ENCODE measurements at regions not wholly inside any gene's neighbourhood (a gene's known extent, or its start where the extent isn't known, plus 50 kb on each side); places are given as distances from the start of the nearest gene placed in this dataset.
"Not testable (repeated sequence)": the region's sequence is repeated elsewhere in the genome, so short reads cannot be mapped to it uniquely, and the experiment has no call there.

GRCh38 chr7:29637374-29637773 lies 73.7 kb downstream of the PRR15 start:
- no peak for ATAC-seq (ENCODE audit: insufficient read depth, low FRiP score)
- Histone ChIP-seq H3K4me3 (no peak overlapping the region), H3K9ac (ENCODE audit: insufficient read depth in 1 of 2, low read length in 2 of 2) (no peak overlapping the region), H3K36me3 (ENCODE audit: control insufficient read depth in 4 of 4, insufficient read depth in 4 of 4, low read length in 4 of 4) (no peaks in the 10 kb centered on the region), H3K9me3 (ENCODE audit: control insufficient read depth in 4 of 4, insufficient read depth in 3 of 4, low read length in 3 of 4) (no peaks in the 10 kb centered on the region), H3K27ac (ENCODE audit: low read depth in 1 of 2, low read length in 1 of 2) (no peak overlapping the region), H3K4me1 (ENCODE audit: control insufficient read depth in 5 of 5, insufficient read depth in 5 of 5, low read length in 5 of 5) (no peaks in the 10 kb centered on the region), H3K27me3 (ENCODE audit: control insufficient read depth in 3 of 3, insufficient read depth in 3 of 3, low read length in 2 of 3) (no peaks in the 10 kb centered on the region)
- TF ChIP-seq CTCF (IDR thresholded peaks at IDR 0.05; ENCODE audit: control extremely low read depth, extremely low read depth): no peak
- WGBS, 2 donors: 96 to 98% methylated on average over 8 of the region's 8 CpGs
- no peak for DNase-seq

GRCh38 chr7:29638841-29639240 lies 75.2 kb downstream of the PRR15 start:
- not testable (repeated sequence) for H3K27me3 ChIP-seq (ENCODE audit: control insufficient read depth in 3 of 3, insufficient read depth in 3 of 3, low read length in 2 of 3); DNase-seq; H3K4me1 ChIP-seq (ENCODE audit: control insufficient read depth in 5 of 5, insufficient read depth in 5 of 5, low read length in 5 of 5); H3K36me3 ChIP-seq (ENCODE audit: control insufficient read depth in 4 of 4, insufficient read depth in 4 of 4, low read length in 4 of 4); H3K9ac ChIP-seq (ENCODE audit: insufficient read depth in 1 of 2, low read length in 2 of 2); ATAC-seq (ENCODE audit: insufficient read depth, low FRiP score); H3K27ac ChIP-seq (ENCODE audit: low read depth in 1 of 2, low read length in 1 of 2); H3K9me3 ChIP-seq (ENCODE audit: control insufficient read depth in 4 of 4, insufficient read depth in 3 of 4, low read length in 3 of 4); H3K4me3 ChIP-seq
- WGBS, 2 donors: 93 to 96% methylated on average over 3 of the region's 3 CpGs

- Histone ChIP-seq H3K9ac (ENCODE audit: insufficient read depth in 1 of 2, low read length in 2 of 2) (no peak overlapping the region), H3K36me3 (ENCODE audit: control insufficient read depth in 4 of 4, insufficient read depth in 4 of 4, low read length in 4 of 4) (no peaks in the 10 kb centered on the region), H3K27ac (ENCODE audit: low read depth in 1 of 2, low read length in 1 of 2) (no peak overlapping the region), H3K9me3 (ENCODE audit: control insufficient read depth in 4 of 4, insufficient read depth in 3 of 4, low read length in 3 of 4) (no peaks in the 10 kb centered on the region), H3K4me3 (no peak overlapping the region), H3K4me1 (ENCODE audit: control insufficient read depth in 5 of 5, insufficient read depth in 5 of 5, low read length in 5 of 5) (no peaks in the 10 kb centered on the region), H3K27me3 (ENCODE audit: control insufficient read depth in 3 of 3, insufficient read depth in 3 of 3, low read length in 2 of 3) (no peaks in the 10 kb centered on the region)
- DNase-seq (no peak), ATAC-seq (ENCODE audit: insufficient read depth, low FRiP score) (no peak)
- TF ChIP-seq CTCF (IDR thresholded peaks at IDR 0.05; ENCODE audit: control extremely low read depth, extremely low read depth): no peak
- WGBS, 2 donors: 90 to 92% methylated on average over 5 of the region's 5 CpGs
These were observed 75.8 kb downstream of the PRR15 start for GRCh38 chr7:29639386-29639785.

- no peak for ATAC-seq (ENCODE audit: insufficient read depth, low FRiP score)
- 82 to 89% methylated on average over 12 of the region's 12 CpGs for WGBS, 2 donors
These were observed 76.4 kb downstream of the PRR15 start for GRCh38 chr7:29639886-29640595.

More at GRCh38 chr7:29639886-29640595, 76.4 kb downstream of the PRR15 start:
- Histone ChIP-seq H3K27ac (ENCODE audit: low read depth in 1 of 2, low read length in 1 of 2) (no peak overlapping the region), H3K9me3 (ENCODE audit: control insufficient read depth in 4 of 4, insufficient read depth in 3 of 4, low read length in 3 of 4) (no peaks in the 10 kb centered on the region), H3K4me1 (ENCODE audit: control insufficient read depth in 5 of 5, insufficient read depth in 5 of 5, low read length in 5 of 5) (no peaks in the 10 kb centered on the region), H3K9ac (ENCODE audit: insufficient read depth in 1 of 2, low read length in 2 of 2) (no peak overlapping the region), H3K36me3 (ENCODE audit: control insufficient read depth in 4 of 4, insufficient read depth in 4 of 4, low read length in 4 of 4) (no peaks in the 10 kb centered on the region), H3K27me3 (ENCODE audit: control insufficient read depth in 3 of 3, insufficient read depth in 3 of 3, low read length in 2 of 3) (no peaks in the 10 kb centered on the region), H3K4me3 (no peak overlapping the region)
- peak in 2 of 3 donors; percentile 12 to 35 for DNase-seq
- TF ChIP-seq CTCF (IDR thresholded peaks at IDR 0.05; ENCODE audit: control extremely low read depth, extremely low read depth): no peak
